ENCODE measurements at regions not wholly inside any gene's neighbourhood (a gene's known extent, or its start where the extent isn't known, plus 50 kb on each side); places are given as distances from the start of the nearest gene placed in this dataset.

- no peak overlapping the region for H3K27ac ChIP-seq (ENCODE audit: insufficient read length, low read depth, low read length)
- no peak overlapping the region for H2BK120ac ChIP-seq (ENCODE audit: low read depth, low read length, poor library complexity, severe bottlenecking)
- TF ChIP-seq CTCF (conservative IDR thresholded peaks at IDR 0.05) = no peak
- H3K23me2 ChIP-seq (ENCODE audit: insufficient read length, low read depth, low read length, poor library complexity, severe bottlenecking) = no peaks in the 10 kb centered on the region
- H3K36me3 Mint-ChIP-seq (ENCODE audit: insufficient read depth in 1 of 3, low read depth in 3 of 3) = no peaks in the 10 kb centered on the region
- H3K79me2 ChIP-seq (ENCODE audit: insufficient read depth, low read length) = no peaks in the 10 kb centered on the region
- H2BK20ac ChIP-seq (ENCODE audit: low read depth, low read length, poor library complexity, severe bottlenecking) = no peak overlapping the region
- no peak overlapping the region for H2AK5ac ChIP-seq (ENCODE audit: insufficient read length, low read length)
- DNase-seq = no peak
- H3K4me1 ChIP-seq (ENCODE audit: insufficient read depth, low read length) = no peaks in the 10 kb centered on the region
- H3K27ac Mint-ChIP-seq = no peak overlapping the region
- H2BK5ac ChIP-seq (ENCODE audit: insufficient read length, low read length) = no peak overlapping the region
- no peak overlapping the region for H3K14ac ChIP-seq (ENCODE audit: insufficient read depth, low read length)
- no peak overlapping the region for H3K4me2 ChIP-seq (ENCODE audit: insufficient read depth, insufficient read length, low read length)
- H3K23ac ChIP-seq (ENCODE audit: insufficient read length, low read depth, low read length) = no peak overlapping the region
- no peak overlapping the region for H3K4ac ChIP-seq (ENCODE audit: low read depth, low read length)
- no peaks in the 10 kb centered on the region for H3K4me1 Mint-ChIP-seq
- H3K4me3 Mint-ChIP-seq = no peak overlapping the region
- H3K27me3 Mint-ChIP-seq (ENCODE audit: low read depth) = no peaks in the 10 kb centered on the region
- H3K18ac ChIP-seq (ENCODE audit: insufficient read length, low read depth, low read length) = no peak overlapping the region
- H2BK12ac ChIP-seq (ENCODE audit: insufficient read length, low read depth, low read length) = no peak overlapping the region
- WGBS (ENCODE audit: extremely low coverage, insufficient read length, low lambda C conversion rate) = no CpG with 5 or more reads among the region's 2 CpGs
- no peak overlapping the region for H4K8ac ChIP-seq (replicated peaks; ENCODE audit: insufficient read length, low read depth, low read length)
- H3T11ph ChIP-seq (ENCODE audit: low read length) = no peak overlapping the region
- H3K79me1 ChIP-seq (ENCODE audit: insufficient read depth, low read depth, low read length, poor library complexity, severe bottlenecking) = no peaks in the 10 kb centered on the region
- H3K56ac ChIP-seq (ENCODE audit: insufficient read length, low read depth, low read length) = no peak overlapping the region
- no peaks in the 10 kb centered on the region for H3K27me3 ChIP-seq (ENCODE audit: insufficient read depth, low read length)
- no peak overlapping the region for H4K91ac ChIP-seq (ENCODE audit: insufficient read length, low read depth, low read length)
- H3K9ac ChIP-seq (ENCODE audit: extremely low read depth, insufficient read length, low read length) = no peak overlapping the region
- H4K5ac ChIP-seq (ENCODE audit: insufficient read length, low read depth, low read length) = no peak overlapping the region
- no peaks in the 10 kb centered on the region for H4K20me1 ChIP-seq (ENCODE audit: control insufficient read depth, insufficient read depth, insufficient read length)
- no peak overlapping the region for H2AFZ ChIP-seq (ENCODE audit: low read length)
- no peak overlapping the region for H2BK15ac ChIP-seq (ENCODE audit: low read depth, low read length)
- no peaks in the 10 kb centered on the region for H3K9me3 ChIP-seq (ENCODE audit: control insufficient read depth, low read depth, low read length)
- H3K9me3 Mint-ChIP-seq = peaks cover 0 to 1% of the 10 kb centered on the region in 2 experiments; a peak in 3 of 5 replicates
Measured at GRCh38 chr4:13681570-13681969, 54.0 kb upstream of the BOD1L1 start.

Measured in H9 (cell line).